SKM-1 treated with dmso at 0.1 percent for 144 hours (cell line): ENCODE measurements at regions not wholly inside any gene's neighbourhood (a gene's known extent, or its start where the extent isn't known, plus 50 kb on each side); places are given as distances from the start of the nearest gene placed in this dataset.
"Not testable (repeated sequence)": the region's sequence is repeated elsewhere in the genome, so short reads cannot be mapped to it uniquely, and the experiment has no call there.

Experiments used
- DNase-seq: peaks from one replicate; lab custom pipeline; 2025; ENCODE audit not compliant: unreplicated experiment; lab: John Stamatoyannopoulos, UW

- no peak for DNase-seq
Observed at GRCh38 chr12:58306266-58307000, 365.1 kb downstream of the ATP23 start.

- no peak for DNase-seq
Observed at GRCh38 chr12:58309806-58310205, 368.4 kb downstream of the ATP23 start.

GRCh38 chr12:58310368-58310767 is 369.0 kb downstream of the ATP23 start:
- DNase-seq = no peak

DNA sequence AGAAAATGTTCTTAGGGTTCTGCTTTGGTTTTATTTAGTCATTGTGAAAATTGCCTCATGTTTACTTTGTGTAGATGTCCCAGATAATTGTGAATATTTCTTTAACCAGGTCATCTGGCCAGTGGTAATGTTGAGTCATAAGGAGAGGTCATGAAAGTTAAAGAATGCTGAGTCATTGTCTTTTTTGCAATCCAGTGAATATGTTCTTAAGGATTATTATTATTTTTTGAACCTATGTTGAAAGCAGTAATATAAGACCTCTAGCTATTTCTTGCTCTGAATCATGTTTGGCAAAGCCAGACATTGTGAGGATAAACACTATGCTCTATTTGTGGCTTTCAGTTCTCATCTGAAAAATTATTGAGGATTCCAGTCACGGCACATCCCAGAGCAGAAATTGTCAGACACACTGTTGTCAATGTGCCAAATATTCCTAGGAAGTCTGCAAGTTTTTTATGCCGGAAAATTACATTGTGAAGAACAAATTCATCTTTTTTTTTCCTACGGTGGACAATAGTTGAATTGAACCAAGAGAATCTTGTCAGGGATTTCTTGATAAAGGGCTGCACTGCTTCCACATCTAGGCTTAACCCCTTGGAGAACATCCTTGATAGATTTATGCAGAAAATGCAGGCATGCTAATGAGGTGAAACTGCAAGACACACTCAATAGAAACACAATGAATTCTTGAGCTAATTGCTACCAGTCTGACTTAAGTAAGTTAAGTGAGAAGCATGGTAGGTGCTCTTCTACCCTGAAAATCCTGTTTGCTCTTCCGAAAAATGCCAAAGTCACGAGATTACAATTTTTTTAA is 369.6 kb downstream of the ATP23 start:
- no peak for DNase-seq

DNA sequence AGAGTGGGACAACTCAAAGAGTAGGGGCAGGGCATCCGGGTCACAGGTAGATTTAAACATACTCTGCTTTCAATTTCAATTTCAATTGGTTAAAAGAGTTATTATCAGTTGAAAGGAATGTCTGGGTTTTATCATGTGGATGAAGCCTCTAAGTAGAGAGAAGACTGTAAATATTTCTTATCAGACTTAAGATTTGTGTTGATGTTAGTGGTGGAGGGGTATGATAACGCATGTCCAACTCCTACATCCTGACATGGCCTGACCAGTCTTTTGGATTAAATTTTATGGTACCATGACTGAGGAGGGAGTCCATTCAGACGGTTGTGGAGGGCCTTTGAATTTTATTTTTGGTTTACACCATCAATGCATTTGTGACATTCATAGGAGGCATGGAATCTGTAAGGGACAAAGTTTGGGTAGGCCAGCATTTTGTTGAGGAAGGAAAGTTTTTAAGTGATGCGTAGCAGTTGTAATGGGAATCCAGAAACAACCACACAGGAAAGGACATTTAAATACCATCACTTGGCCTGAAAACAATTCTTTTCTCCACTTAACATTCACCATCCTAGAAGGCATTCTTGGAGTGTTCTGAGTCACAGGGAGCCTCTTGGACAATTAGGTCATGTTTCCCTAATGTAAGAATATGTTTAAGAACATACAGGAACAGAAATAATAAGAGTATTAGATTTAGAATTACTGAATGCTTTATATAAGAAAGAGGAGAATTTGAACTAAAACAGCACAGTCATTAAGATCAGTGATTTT is 371.9 kb downstream of the ATP23 start:
- DNase-seq = no peak

DNA sequence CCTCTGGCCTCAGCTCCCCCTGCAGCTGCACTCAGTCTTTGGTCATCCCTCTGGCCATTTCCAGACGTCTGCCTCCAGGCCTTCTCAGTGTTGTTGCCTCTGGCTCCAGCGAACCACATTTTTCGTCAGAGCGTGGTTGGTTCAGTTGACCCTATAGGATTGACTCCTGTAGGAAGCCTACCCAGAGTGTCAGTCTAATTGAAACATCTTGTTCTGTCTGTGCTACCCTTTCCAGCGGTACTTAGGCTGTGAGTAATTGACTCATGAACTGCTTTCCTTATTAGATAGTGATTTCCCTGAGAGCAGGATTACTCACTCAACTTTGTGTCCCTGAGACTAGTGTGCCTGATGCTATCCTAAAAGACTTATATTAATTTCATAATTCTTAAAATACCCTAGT is 373.2 kb downstream of the ATP23 start:
- DNase-seq = no peak

- no peak for DNase-seq
Observed at GRCh38 chr12:58316926-58317325, 375.6 kb downstream of the ATP23 start.

DNA sequence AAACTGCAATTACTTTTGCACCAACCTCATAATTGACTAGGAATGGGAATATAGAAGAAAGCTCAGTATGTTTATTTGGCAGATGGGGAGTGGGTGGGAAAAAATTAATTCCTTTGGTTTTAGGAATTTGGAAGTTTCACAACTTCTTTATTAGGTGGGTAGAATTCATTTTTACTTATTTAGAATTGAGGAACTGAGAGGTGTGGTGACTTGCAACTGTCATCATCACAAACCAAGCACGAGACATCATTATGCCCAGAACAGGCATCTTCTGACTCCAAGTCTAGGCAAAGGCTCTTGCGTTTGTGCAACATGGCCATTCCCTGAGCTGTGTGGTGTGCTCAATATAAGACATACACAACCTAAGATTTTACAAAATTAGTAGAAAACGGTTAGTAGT is 380.0 kb downstream of the ATP23 start:
- no peak for DNase-seq

DNA sequence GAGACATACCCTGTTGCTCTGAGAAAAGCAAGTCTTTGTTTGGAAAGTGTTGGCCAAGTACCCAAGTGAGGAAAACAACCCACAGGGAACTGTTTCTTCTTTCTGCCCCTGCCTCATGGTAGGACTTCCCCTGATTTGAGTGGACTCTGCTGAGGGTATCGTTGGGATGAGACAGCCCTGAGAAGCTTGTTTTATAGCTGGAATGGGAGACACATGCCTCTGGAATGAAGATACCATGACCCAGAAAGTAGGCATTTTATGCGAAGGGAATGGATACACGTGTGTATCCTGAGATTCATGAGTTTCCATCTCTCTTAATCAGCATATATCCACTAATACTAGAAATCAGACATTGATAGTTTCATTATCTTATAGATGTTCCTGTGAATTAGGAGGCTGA is 382.3 kb downstream of the ATP23 start:
- DNase-seq = no peak

DNA sequence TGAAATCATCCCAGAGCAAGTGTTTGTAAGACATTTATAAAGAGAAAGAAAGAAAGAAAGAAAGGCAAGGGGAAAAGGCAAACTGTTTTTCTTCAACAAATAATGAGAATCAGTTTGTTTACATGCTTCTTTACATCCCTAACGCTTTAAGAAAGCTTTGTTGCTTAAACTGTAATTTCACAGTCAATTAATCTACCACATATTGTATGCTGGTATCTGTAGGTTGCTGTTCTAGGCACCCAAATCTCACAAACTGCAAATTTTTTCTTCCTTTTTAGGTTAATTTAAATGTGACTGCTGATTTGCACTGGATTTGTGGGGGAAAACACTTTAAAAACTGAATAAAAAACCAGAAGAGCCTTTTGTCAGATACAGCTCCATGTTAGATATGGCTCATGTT is 384.2 kb downstream of the ATP23 start:
- no peak for DNase-seq

GRCh38 chr12:58326534-58326933 is 385.2 kb downstream of the ATP23 start:
- no peak for DNase-seq

GRCh38 chr12:58336581-58337242 is 395.3 kb downstream of the ATP23 start:
- DNase-seq = not testable (repeated sequence)

DNA sequence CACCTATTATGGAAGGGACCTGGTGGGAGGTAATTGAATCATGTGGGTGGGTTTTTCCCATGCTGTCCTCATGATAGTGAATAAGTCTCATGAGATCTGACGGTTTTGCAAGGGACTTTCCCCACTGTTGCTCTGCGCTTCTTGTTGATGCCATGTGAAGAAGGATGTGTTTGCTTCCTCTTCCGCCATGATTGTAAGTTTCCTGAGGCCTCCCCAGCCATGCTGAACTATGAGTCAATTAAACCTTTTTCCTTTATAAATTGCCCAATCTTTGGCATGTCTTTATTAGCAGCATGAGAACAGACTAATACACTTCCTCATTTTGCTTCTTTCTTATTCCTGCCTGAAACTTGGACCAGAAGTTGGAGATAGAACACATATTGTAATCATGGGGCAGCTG is 396.2 kb downstream of the ATP23 start:
- DNase-seq = not testable (repeated sequence)

DNA sequence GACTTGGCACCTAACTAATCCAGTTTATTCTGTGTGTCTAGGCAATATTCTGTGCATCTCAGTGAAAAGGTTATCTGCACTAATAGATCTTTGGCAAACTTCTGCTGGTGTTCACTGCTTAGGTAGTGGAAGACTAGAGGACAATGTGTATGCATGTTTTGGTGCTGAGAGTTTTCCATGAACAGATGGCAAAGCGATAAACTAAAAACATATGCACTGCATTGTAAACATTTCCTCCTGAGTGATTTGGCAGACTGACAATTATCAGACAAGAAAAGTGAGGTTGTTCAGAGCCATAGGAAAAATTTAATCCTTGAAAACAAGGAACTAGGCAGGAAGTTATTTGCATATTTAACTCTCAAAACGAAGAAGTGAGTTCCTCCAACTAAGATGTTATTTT is 400.4 kb downstream of the ATP23 start:
- no peak for DNase-seq

- DNase-seq = no peak
Observed at GRCh38 chr12:58342736-58343135, 401.4 kb downstream of the ATP23 start.

- peak; percentile 0 for DNase-seq
Observed at GRCh38 chr12:58346032-58346632, 404.8 kb downstream of the ATP23 start.

- DNase-seq = no peak
Observed at GRCh38 chr12:58347188-58347587, 405.8 kb downstream of the ATP23 start.

- DNase-seq = no peak
Observed at GRCh38 chr12:58347691-58348090, 406.3 kb downstream of the ATP23 start.

DNA sequence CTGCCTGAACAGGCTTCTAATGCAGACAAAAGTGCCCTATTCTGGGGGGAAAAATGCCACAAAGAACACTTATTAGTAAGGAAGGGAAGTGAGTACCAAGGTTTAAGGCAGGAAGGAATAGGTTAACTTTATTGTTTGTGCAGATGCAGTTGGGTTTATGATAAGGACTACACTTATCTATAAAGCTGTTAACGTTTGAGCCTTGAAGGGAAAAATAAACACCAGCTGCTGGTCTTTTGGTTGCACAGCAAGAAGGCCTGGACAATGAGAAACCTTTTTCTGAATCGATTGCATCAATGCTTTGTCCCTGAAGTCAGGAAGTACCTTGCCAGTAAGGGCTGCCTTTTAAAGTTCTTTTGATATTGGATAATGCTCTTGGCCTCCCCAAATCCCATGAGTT is 407.8 kb downstream of the ATP23 start:
- no peak for DNase-seq

GRCh38 chr12:58356794-58357193 is 415.4 kb downstream of the ATP23 start:
- no peak for DNase-seq

DNA sequence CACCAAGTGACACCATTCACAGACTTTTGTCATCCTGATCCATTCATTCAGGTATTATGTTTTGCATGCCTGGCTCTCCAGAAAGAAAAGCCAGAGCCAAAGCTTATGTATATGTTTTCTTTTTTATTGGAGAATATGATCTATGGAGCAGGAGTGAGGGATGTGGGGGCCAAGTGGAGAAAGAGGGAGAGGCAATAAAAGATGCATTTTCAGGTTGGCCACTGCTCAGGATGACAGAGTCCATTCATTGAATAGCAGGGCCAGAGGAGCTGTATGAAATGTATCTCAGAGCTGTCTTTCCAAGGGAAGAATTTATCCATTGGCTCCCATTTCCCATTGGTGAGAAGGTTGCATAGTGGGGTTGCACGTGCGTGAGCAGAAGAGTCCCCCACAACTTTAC is 416.1 kb downstream of the ATP23 start:
- no peak for DNase-seq
